OCI-LY7 (cell line): ENCODE measurements at regions not wholly inside any gene's neighbourhood (a gene's known extent, or its start where the extent isn't known, plus 50 kb on each side); places are given as distances from the start of the nearest gene placed in this dataset.

Experiments
- BruUV-seq: library from RNA; stranded (reverse); fragments of 400-500 nt; replicated peaks from 2 replicates; lab custom pipeline; 2021; lab: Mats Ljungman, UMichigan
- CTCF ChIA-PET: fragments of 300-600 bp; sonication (Branson Sonifier 250); formaldehyde crosslinking; loops from one replicate; lab custom pipeline; 2022; ENCODE audit warnings: antibody characterized with exemption; ENCODE audit not compliant: unreplicated experiment; lab: Charles Lee
- POLR2A ChIA-PET: fragments of 300-600 bp; sonication (Branson Sonifier 250); formaldehyde crosslinking; loops from one replicate; lab custom pipeline; 2022; ENCODE audit warnings: antibody characterized with exemption; lab: Charles Lee
- DNase-seq: peaks from one replicate; pipeline ENCODE4 v3.0.0-alpha.2; 2015; ENCODE audit warnings: low spot score
- H2AFZ ChIP-seq: fragments of 200-600 bp; sonication (generic), shearing (Covaris generic); 2 replicates; pipeline ENCODE4 v1.6.1; 2014; ENCODE audit warnings: mild to moderate bottlenecking, antibody characterized with exemption, low read length, moderate library complexity
- H3K27ac ChIP-seq: fragments of 200-600 bp; sonication (generic); 2 replicates; pipeline ENCODE4 v1.5.1; 2014; ENCODE audit warnings: mixed run types, low read depth, mild to moderate bottlenecking, moderate library complexity, low read length, inconsistent platforms; ENCODE audit not compliant: poor library complexity, severe bottlenecking
- H3K36me3 ChIP-seq: fragments of 200-600 bp; sonication (generic); 2 replicates; pipeline ENCODE4 v1.6.1; 2014; ENCODE audit warnings: mild to moderate bottlenecking, antibody characterized with exemption, low read length, moderate library complexity, mixed read lengths; ENCODE audit not compliant: insufficient read depth
- H3K4me1 ChIP-seq: fragments of 200-600 bp; sonication (generic); 2 replicates; pipeline ENCODE4 v1.5.1; 2014; ENCODE audit warnings: mild to moderate bottlenecking, low read length; ENCODE audit not compliant: insufficient read depth, poor library complexity, severe bottlenecking
- H3K4me2 ChIP-seq: fragments of 200-600 bp; sonication (generic); 2 replicates; pipeline ENCODE4 v1.6.1; 2014; ENCODE audit warnings: mild to moderate bottlenecking, low read length
- H3K4me3 ChIP-seq: fragments of 200-600 bp; sonication (generic); 2 replicates; pipeline ENCODE4 v1.5.1; 2014; ENCODE audit warnings: mild to moderate bottlenecking, low read depth, low read length; ENCODE audit not compliant: poor library complexity, severe bottlenecking
- H3K79me2 ChIP-seq: fragments of 200-600 bp; sonication (generic); 2 replicates; pipeline ENCODE4 v1.6.1; 2016; ENCODE audit warnings: low read depth, mild to moderate bottlenecking, low read length, moderate library complexity, mixed read lengths; ENCODE audit not compliant: insufficient read depth
- H3K9me2 ChIP-seq: fragments of 200-600 bp; sonication (generic); 2 replicates; pipeline ENCODE4 v1.6.1; 2016; ENCODE audit warnings: mild to moderate bottlenecking, low read length, mixed read lengths; ENCODE audit not compliant: insufficient read depth
- H3K9me3 ChIP-seq: fragments of 200-600 bp; sonication (generic); 2 replicates; pipeline ENCODE4 v1.6.1; 2014; ENCODE audit warnings: mild to moderate bottlenecking, mixed run types, low read length, mixed read lengths
- H4K20me1 ChIP-seq: fragments of 200-600 bp; sonication (generic); 2 replicates; pipeline ENCODE4 v1.6.1; 2014; ENCODE audit warnings: mild to moderate bottlenecking, antibody characterized with exemption, low read length, moderate library complexity, mixed read lengths; ENCODE audit not compliant: insufficient read depth
- EZH2phosphoT487 ChIP-seq: fragments of 200-600 bp; sonication (generic); IDR thresholded peaks from 2 replicates; pipeline ENCODE4 v1.6.1; 2018; ENCODE audit warnings: low read depth, borderline replicate concordance, mild to moderate bottlenecking, mixed run types, antibody characterized with exemption, low read length, moderate library complexity, mixed read lengths
- intact Hi-C: fragments of 100-400 bp; cut with micrococcal nuclease; formaldehyde crosslinking; loops from one replicate; pipeline ENCODE4 v1.10.0; 2022; ENCODE audit not compliant: unreplicated experiment
- TF ChIP-seq, protein P1 (sequence below): fragments of 200-600 bp; sonication (generic); conservative IDR thresholded peaks from 2 replicates; pipeline ENCODE4 v1.5.1; 2014; ENCODE audit warnings: mild to moderate bottlenecking, antibody characterized with exemption, low read length, moderate library complexity, mixed read lengths

DNA sequence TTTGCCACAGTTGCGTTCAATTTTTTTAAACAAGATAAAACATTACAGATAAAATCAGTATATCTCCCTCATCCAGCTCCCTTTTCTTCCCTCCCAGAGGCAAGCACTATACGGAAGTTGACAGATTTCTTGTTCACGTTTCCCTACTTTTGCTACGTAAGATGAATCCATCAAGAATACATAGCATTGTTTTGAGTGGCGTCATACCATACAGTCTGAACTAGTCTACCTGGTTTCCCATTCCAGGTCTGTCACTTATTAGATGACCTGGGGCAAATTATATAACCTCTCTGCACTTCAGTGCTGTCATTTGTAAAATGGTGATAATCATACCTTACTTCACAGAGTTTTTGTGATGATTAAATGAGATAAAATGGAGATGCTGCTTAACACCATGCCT is 184.3 kb upstream of the SOX4 start:
- H2AFZ ChIP-seq: no peak overlapping the region
- H3K4me2 ChIP-seq: no peak overlapping the region
- TF ChIP-seq, protein P1, sequence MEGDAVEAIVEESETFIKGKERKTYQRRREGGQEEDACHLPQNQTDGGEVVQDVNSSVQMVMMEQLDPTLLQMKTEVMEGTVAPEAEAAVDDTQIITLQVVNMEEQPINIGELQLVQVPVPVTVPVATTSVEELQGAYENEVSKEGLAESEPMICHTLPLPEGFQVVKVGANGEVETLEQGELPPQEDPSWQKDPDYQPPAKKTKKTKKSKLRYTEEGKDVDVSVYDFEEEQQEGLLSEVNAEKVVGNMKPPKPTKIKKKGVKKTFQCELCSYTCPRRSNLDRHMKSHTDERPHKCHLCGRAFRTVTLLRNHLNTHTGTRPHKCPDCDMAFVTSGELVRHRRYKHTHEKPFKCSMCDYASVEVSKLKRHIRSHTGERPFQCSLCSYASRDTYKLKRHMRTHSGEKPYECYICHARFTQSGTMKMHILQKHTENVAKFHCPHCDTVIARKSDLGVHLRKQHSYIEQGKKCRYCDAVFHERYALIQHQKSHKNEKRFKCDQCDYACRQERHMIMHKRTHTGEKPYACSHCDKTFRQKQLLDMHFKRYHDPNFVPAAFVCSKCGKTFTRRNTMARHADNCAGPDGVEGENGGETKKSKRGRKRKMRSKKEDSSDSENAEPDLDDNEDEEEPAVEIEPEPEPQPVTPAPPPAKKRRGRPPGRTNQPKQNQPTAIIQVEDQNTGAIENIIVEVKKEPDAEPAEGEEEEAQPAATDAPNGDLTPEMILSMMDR: no peak
- no peak for TF ChIP-seq EZH2phosphoT487
- H3K4me3 ChIP-seq: no peak overlapping the region
- no peaks in the 10 kb centered on the region for H3K79me2 ChIP-seq
- no TSS peak for BruUV-seq
- DNase-seq: no peak
- ChIA-PET CTCF (no interaction called here), POLR2A (interaction anchor here (0.6 kb wide), 1 partner anchor 102 kb away, joined by 3 read pairs; no protein-coding TSS in a partner anchor)
- H3K9me2 ChIP-seq: no peaks in the 10 kb centered on the region
- H3K4me1 ChIP-seq: no peaks in the 10 kb centered on the region
- no peaks in the 10 kb centered on the region for H3K36me3 ChIP-seq
- H3K27ac ChIP-seq: no peak overlapping the region
- H3K9me3 ChIP-seq: 0 out of 2 replicates have a peak, but pooled peaks cover 5% of the 10 kb centered on the region
- H4K20me1 ChIP-seq: no peaks in the 10 kb centered on the region
- intact Hi-C loops: no loop called here

DNA sequence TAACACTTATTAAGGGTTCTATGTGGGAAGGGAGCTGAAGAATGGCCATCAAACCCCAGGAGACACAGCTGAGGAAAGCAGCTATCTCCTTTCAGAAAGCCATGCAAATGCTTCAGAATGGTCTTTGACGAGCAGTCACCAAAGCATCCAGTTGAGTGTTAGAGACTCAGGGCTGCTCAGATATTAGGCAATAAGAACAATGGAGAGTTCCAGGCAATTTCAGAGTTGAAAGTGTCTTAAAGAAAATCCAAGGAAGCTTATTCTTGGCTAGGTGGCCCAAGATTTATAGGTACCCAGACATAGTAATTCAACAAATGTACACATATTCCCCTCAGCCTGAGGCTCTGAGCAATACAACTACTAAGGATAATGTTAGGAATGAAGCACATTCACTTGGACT is 180.1 kb upstream of the SOX4 start:
- Histone ChIP-seq H3K79me2 (no peaks in the 10 kb centered on the region), H3K27ac (no peak overlapping the region), H2AFZ (no peak overlapping the region), H3K36me3 (no peaks in the 10 kb centered on the region), H3K4me1 (no peaks in the 10 kb centered on the region), H3K9me2 (no peaks in the 10 kb centered on the region), H3K9me3 (0 out of 2 replicates have a peak, but pooled peaks cover 5% of the 10 kb centered on the region), H3K4me3 (no peak overlapping the region), H3K4me2 (no peak overlapping the region), H4K20me1 (no peaks in the 10 kb centered on the region)
- no peak for DNase-seq
- no TSS peak for BruUV-seq
- POLR2A ChIA-PET: interaction anchor here (0.6 kb wide), 1 partner anchor 43 kb away, joined by 3 read pairs; no protein-coding TSS in a partner anchor
- CTCF ChIA-PET: no interaction called here
- intact Hi-C loops: no loop called here
- TF ChIP-seq, protein P1: no peak
- no peak for TF ChIP-seq EZH2phosphoT487

DNA sequence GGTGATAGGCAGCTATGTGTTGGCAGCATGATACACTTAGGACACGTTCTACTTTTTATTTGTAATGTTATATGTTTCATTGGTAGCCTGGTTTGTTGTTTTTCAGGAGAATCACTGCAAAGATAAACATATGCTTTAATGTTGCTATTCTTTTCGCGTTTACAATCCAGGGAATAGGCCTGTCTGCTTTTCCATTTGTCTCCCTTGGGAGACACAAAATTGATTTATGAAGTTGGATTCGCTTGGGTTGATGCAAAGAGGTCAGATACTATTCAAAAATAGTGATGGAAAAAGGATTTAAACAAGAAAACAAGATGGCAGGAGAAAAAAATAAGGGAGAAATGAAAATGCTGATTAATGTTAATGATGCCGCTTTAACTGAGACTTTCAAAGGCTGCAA is 179.5 kb upstream of the SOX4 start:
- Histone ChIP-seq H3K79me2 (no peaks in the 10 kb centered on the region), H3K4me1 (no peaks in the 10 kb centered on the region), H3K4me3 (no peak overlapping the region), H3K4me2 (no peak overlapping the region), H3K9me2 (no peaks in the 10 kb centered on the region), H3K27ac (no peak overlapping the region), H3K9me3 (0 out of 2 replicates have a peak, but pooled peaks cover 5% of the 10 kb centered on the region), H4K20me1 (no peaks in the 10 kb centered on the region), H2AFZ (no peak overlapping the region), H3K36me3 (no peaks in the 10 kb centered on the region)
- intact Hi-C loops: no loop called here
- no TSS peak for BruUV-seq
- no peak for DNase-seq
- ChIA-PET POLR2A (interaction anchor here (0.6 kb wide), 1 partner anchor 42 kb away, joined by 3 read pairs; no protein-coding TSS in a partner anchor), CTCF (no interaction called here)
- TF ChIP-seq, protein P1: no peak
- TF ChIP-seq EZH2phosphoT487: no peak
